ENCODE measurements at regions not wholly inside any gene's neighbourhood (a gene's known extent, or its start where the extent isn't known, plus 50 kb on each side); places are given as distances from the start of the nearest gene placed in this dataset.
"Not testable (repeated sequence)": the region's sequence is repeated elsewhere in the genome, so short reads cannot be mapped to it uniquely, and the experiment has no call there.

DNA sequence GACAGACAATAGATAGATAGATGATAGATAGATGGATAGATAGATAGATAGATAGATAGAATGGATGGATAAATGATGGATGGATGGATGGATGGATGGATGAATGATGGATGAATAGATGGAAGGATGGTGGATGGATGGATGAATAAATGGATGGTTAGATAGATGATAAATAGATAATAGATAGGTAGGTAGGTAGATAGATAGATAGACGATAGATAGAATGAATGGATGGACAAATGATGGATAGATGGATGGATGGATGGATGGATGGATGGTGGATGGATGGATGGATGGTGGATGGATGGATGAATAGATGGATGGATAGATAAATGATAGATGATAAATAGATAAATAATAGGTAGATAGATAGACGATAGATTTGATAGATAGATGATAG lies 287.4 kb downstream of the CRLF2 start:
- no peak overlapping the region for H3K4me3 ChIP-seq (ENCODE audit: low read depth in 1 of 2, low read length in 2 of 2)
- H3K9me3 ChIP-seq (ENCODE audit: control insufficient read depth in 2 of 2, insufficient read depth in 1 of 2, low read depth in 1 of 2, low read length in 1 of 2): peaks cover 0 to 6% of the 10 kb centered on the region in 2 donors
- no peak overlapping the region for H3K27ac ChIP-seq (ENCODE audit: low read depth in 2 of 2, low read length in 1 of 2)
- WGBS, 2 donors: 84 to 92% methylated on average over 2 of the region's 2 CpGs
- no peaks in the 10 kb centered on the region for H3K4me1 ChIP-seq (ENCODE audit: control insufficient read depth in 2 of 2, insufficient read depth in 2 of 2, low read length in 1 of 2)
- no peaks in the 10 kb centered on the region for H3K27me3 ChIP-seq (ENCODE audit: control insufficient read depth in 1 of 2, insufficient read depth in 2 of 2, low read length in 2 of 2)
- H3K36me3 ChIP-seq (ENCODE audit: control insufficient read depth in 2 of 2, insufficient read depth in 2 of 2, low read length in 1 of 2): no peaks in the 10 kb centered on the region

DNA sequence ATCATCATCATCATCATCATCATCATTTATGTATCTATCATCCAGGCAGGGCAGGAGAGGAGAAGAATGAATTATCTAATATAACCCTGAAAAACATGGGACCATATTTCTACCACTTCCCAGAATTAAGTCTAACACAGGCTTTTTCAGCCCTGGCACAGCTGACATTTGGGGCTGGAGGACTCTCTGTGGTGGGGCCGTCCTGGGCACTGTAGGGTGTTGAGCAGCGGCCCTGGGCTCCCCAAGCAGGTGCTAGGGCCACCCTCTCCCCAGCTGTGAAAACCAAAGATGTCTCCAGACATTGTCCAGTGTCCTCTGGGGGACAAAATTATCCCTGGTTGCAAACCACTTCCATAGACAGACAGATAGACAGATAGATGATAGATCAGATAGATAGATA lies 288.4 kb downstream of the CRLF2 start:
- WGBS, 2 donors: 43 to 69% methylated on average over 2 of the region's 2 CpGs
- peaks cover 0 to 7% of the 10 kb centered on the region in 2 donors for H3K9me3 ChIP-seq (ENCODE audit: control insufficient read depth in 2 of 2, insufficient read depth in 1 of 2, low read depth in 1 of 2, low read length in 1 of 2)

DNA sequence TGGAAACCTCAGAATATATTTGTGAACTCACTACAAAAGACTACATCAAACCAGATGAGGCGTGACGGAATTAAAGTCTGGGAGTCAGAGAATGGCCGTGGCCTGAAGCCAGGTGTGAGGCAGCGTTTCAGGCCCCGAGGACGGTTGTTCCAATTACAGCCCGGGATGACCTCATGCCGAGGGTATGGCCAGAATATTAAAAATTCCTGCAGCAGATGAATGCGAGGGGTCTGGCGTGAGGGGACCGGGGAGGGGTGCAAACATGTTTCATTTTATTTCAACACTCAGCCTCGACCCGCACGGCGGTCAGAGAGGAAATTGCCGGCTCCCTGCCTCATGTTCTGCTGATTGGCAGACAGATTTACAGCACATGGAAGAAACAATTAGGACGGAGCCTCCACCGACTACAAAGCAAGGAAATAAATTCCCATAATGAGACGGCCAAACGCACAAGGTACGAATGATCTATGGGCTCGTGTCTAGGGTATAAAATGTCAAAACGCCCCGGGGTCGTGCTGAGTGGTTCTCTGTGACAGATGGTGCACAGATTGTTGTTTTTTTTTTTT lies 289.7 kb downstream of the SHOX start:
- Histone ChIP-seq H3K4me3 (ENCODE audit: low read depth in 1 of 2, low read length in 2 of 2) (no peak overlapping the region), H3K9me3 (ENCODE audit: control insufficient read depth in 2 of 2, insufficient read depth in 1 of 2, low read depth in 1 of 2, low read length in 1 of 2) (peaks cover 0 to 3% of the 10 kb centered on the region in 2 donors), H3K36me3 (ENCODE audit: control insufficient read depth in 2 of 2, insufficient read depth in 2 of 2, low read length in 1 of 2) (no peaks in the 10 kb centered on the region), H3K4me1 (ENCODE audit: control insufficient read depth in 2 of 2, insufficient read depth in 2 of 2, low read length in 1 of 2) (no peaks in the 10 kb centered on the region), H3K27me3 (ENCODE audit: control insufficient read depth in 1 of 2, insufficient read depth in 2 of 2, low read length in 2 of 2) (no peaks in the 10 kb centered on the region), H3K27ac (ENCODE audit: low read depth in 2 of 2, low read length in 1 of 2) (no peak overlapping the region)
- 72 to 76% methylated on average over 25 of the region's 25 CpGs for WGBS, 2 donors

More for the DNA sequence above, 288.4 kb downstream of the CRLF2 start:
- Histone ChIP-seq H3K36me3 (ENCODE audit: control insufficient read depth in 2 of 2, insufficient read depth in 2 of 2, low read length in 1 of 2) (no peaks in the 10 kb centered on the region), H3K4me3 (ENCODE audit: low read depth in 1 of 2, low read length in 2 of 2) (no peak overlapping the region), H3K4me1 (ENCODE audit: control insufficient read depth in 2 of 2, insufficient read depth in 2 of 2, low read length in 1 of 2) (no peaks in the 10 kb centered on the region), H3K27ac (ENCODE audit: low read depth in 2 of 2, low read length in 1 of 2) (no peak overlapping the region), H3K27me3 (ENCODE audit: control insufficient read depth in 1 of 2, insufficient read depth in 2 of 2, low read length in 2 of 2) (no peaks in the 10 kb centered on the region)

DNA sequence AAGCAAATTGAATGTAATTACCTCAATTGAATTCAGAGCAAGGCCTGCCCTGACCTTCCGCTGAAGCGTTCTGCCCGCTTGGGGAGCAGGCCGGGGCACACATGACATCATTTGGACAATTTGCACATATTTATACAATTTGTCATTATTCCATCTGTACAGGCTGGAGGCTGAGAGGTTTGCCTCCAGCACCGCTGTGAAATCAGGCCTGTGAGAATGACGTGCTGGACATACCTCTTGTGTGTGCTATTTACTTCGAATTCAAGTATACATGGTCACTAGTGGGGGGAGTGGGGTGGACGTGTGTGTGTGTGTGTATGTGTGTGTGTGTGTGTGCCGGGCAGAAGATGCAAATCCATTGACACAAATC lies 285.6 kb downstream of the SHOX start:
- H3K9me3 ChIP-seq (ENCODE audit: control insufficient read depth in 2 of 2, insufficient read depth in 1 of 2, low read depth in 1 of 2, low read length in 1 of 2): peaks cover 0 to 3% of the 10 kb centered on the region in 2 donors
- 65 to 73% methylated on average over 9 of the region's 9 CpGs for WGBS, 2 donors

DNA sequence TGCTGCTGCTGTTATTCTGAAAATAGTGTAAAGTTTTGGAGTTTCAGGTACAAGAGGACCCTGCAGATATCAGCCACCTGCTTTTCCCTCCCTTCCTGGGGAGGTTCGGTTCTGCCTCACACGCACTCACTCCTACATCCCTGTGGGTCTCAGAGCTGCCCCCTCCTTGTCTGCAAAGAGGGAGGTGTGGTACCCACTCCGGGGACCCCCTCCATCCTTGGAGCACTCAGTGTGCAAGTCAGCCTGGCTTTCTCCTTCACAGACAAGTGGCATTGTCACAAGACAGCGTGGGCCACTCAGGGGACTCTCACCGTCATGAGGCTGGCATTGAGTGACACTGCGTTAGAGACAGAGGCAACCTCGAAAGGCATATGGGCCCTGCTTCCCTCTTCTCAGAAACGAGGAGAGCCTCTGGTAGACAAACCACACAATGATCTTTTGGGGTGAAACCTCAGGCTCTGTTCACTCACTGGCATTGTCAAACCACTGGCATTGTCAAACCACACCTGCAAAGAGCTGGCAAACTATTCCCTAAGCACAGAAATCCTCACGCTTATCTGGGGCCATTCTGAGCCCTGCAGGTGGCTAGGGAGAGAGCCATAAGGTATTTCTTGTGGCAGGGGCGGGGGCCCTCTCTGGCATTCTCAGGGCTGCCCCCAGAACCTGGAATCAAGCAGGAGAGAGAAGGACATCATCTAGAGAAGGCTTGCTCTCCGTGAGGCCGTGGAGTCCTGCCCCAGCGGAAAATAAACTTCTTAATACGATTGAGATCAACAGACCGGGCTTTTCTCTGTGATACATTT lies 285.0 kb downstream of the SHOX start:
- Histone ChIP-seq H3K36me3 (ENCODE audit: control insufficient read depth in 2 of 2, insufficient read depth in 2 of 2, low read length in 1 of 2) (no peaks in the 10 kb centered on the region), H3K4me3 (ENCODE audit: low read depth in 1 of 2, low read length in 2 of 2) (no peak overlapping the region), H3K4me1 (ENCODE audit: control insufficient read depth in 2 of 2, insufficient read depth in 2 of 2, low read length in 1 of 2) (no peaks in the 10 kb centered on the region), H3K27me3 (ENCODE audit: control insufficient read depth in 1 of 2, insufficient read depth in 2 of 2, low read length in 2 of 2) (no peaks in the 10 kb centered on the region), H3K9me3 (ENCODE audit: control insufficient read depth in 2 of 2, insufficient read depth in 1 of 2, low read depth in 1 of 2, low read length in 1 of 2) (peaks cover 0 to 3% of the 10 kb centered on the region in 2 donors), H3K27ac (ENCODE audit: low read depth in 2 of 2, low read length in 1 of 2) (no peak overlapping the region)
- 64 to 68% methylated on average over 15 of the region's 15 CpGs for WGBS, 2 donors

More for the DNA sequence above, 285.6 kb downstream of the SHOX start:
- H3K4me3 ChIP-seq (ENCODE audit: low read depth in 1 of 2, low read length in 2 of 2): no peak overlapping the region
- no peaks in the 10 kb centered on the region for H3K4me1 ChIP-seq (ENCODE audit: control insufficient read depth in 2 of 2, insufficient read depth in 2 of 2, low read length in 1 of 2)
- H3K27ac ChIP-seq (ENCODE audit: low read depth in 2 of 2, low read length in 1 of 2): no peak overlapping the region
- H3K36me3 ChIP-seq (ENCODE audit: control insufficient read depth in 2 of 2, insufficient read depth in 2 of 2, low read length in 1 of 2): no peaks in the 10 kb centered on the region
- no peaks in the 10 kb centered on the region for H3K27me3 ChIP-seq (ENCODE audit: control insufficient read depth in 1 of 2, insufficient read depth in 2 of 2, low read length in 2 of 2)

DNA sequence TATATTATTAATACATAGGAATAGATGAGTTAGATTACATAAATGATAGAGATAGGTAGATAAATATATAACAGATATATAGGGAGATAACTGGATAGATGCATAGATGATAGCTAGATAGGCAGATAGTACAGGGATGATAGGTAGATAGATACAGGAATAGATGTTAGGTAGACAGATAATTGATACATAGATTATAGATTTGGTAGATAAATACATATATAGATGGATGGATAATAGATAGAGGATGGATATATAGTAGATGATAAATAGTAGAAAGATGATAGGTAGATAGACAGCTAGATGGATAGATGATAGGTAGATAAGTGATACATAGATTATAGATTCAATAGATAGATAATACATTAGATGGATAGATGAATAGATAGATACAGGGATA lies 283.6 kb downstream of the SHOX start:
- Histone ChIP-seq H3K36me3 (ENCODE audit: control insufficient read depth in 2 of 2, insufficient read depth in 2 of 2, low read length in 1 of 2) (no peaks in the 10 kb centered on the region), H3K9me3 (ENCODE audit: control insufficient read depth in 2 of 2, insufficient read depth in 1 of 2, low read depth in 1 of 2, low read length in 1 of 2) (no peaks in the 10 kb centered on the region), H3K4me1 (ENCODE audit: control insufficient read depth in 2 of 2, insufficient read depth in 2 of 2, low read length in 1 of 2) (no peaks in the 10 kb centered on the region), H3K27ac (ENCODE audit: low read depth in 2 of 2, low read length in 1 of 2) (no peak overlapping the region), H3K27me3 (ENCODE audit: control insufficient read depth in 1 of 2, insufficient read depth in 2 of 2, low read length in 2 of 2) (no peaks in the 10 kb centered on the region), H3K4me3 (ENCODE audit: low read depth in 1 of 2, low read length in 2 of 2) (no peak overlapping the region)

DNA sequence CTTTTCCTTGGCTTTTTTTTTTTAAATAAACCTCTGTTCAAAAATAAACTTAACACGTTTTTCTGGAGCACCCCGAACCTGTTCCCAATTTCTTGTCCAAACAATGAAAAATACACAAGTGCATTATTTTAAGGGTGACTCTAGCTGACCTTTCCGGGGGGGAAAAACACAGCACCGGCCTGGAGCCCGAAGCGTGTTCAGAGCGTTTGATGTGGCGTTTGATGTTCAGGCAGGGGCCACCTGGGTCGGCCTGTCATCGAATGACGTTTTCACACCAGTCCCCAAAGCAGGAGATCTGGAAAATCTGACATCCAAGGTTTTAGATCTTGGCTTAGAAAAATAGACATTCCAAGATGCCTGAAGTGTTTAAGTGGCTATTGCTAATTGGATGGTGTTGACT lies 282.1 kb downstream of the SHOX start:
- no peak overlapping the region for H3K27ac ChIP-seq (ENCODE audit: low read depth in 2 of 2, low read length in 1 of 2)
- 50 to 58% methylated on average over 11 of the region's 11 CpGs for WGBS, 2 donors
- no peaks in the 10 kb centered on the region for H3K4me1 ChIP-seq (ENCODE audit: control insufficient read depth in 2 of 2, insufficient read depth in 2 of 2, low read length in 1 of 2)
- no peaks in the 10 kb centered on the region for H3K27me3 ChIP-seq (ENCODE audit: control insufficient read depth in 1 of 2, insufficient read depth in 2 of 2, low read length in 2 of 2)
- H3K9me3 ChIP-seq (ENCODE audit: control insufficient read depth in 2 of 2, insufficient read depth in 1 of 2, low read depth in 1 of 2, low read length in 1 of 2): peaks cover 2% of the 10 kb centered on the region in 2 donors
- H3K4me3 ChIP-seq (ENCODE audit: low read depth in 1 of 2, low read length in 2 of 2): no peak overlapping the region
- H3K36me3 ChIP-seq (ENCODE audit: control insufficient read depth in 2 of 2, insufficient read depth in 2 of 2, low read length in 1 of 2): no peaks in the 10 kb centered on the region

DNA sequence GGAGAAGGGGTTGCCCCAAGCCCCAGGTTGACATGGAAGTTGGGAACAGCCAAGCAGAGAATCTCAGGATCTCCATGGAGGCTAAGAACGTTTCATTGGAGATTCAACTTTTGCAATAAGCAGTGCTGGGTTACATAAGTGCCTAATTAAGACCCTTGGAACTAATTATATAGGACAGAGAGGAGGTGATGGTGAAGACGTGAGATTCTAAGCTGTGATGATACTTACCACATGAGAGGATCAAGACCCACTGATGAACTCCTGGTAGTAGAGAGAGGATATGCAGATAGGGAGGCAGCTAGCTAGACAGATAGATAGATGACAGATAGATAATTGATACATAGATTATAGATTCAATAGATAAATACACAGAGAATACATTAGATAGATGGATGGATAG lies 278.5 kb downstream of the SHOX start:
- 48 to 51% methylated on average over 2 of the region's 2 CpGs for WGBS, 2 donors
- H3K4me3 ChIP-seq (ENCODE audit: low read depth in 1 of 2, low read length in 2 of 2); H3K9me3 ChIP-seq (ENCODE audit: control insufficient read depth in 2 of 2, insufficient read depth in 1 of 2, low read depth in 1 of 2, low read length in 1 of 2); H3K36me3 ChIP-seq (ENCODE audit: control insufficient read depth in 2 of 2, insufficient read depth in 2 of 2, low read length in 1 of 2); H3K27ac ChIP-seq (ENCODE audit: low read depth in 2 of 2, low read length in 1 of 2); H3K27me3 ChIP-seq (ENCODE audit: control insufficient read depth in 1 of 2, insufficient read depth in 2 of 2, low read length in 2 of 2); H3K4me1 ChIP-seq (ENCODE audit: control insufficient read depth in 2 of 2, insufficient read depth in 2 of 2, low read length in 1 of 2): not testable (repeated sequence)

DNA sequence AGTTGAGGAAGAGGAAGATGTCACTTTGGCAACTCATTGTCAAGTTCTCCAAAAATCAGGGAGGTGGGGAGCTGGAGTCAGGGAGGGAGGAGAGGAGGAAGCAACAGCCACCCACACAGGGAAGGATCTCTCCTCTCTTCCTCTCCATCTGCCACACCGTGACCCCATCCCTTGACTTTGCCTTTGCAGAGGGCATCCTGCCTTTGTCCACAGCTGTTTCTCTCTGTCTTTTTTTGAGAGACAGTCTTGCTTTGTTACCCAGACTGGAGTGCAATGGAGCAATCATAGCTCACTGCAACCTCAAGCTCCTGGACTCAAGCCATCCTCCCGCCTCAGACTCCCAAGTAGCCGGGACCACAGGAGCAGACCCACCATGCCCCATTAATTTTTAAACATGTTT lies 276.0 kb downstream of the SHOX start:
- no peaks in the 10 kb centered on the region for H3K27me3 ChIP-seq (ENCODE audit: control insufficient read depth in 1 of 2, insufficient read depth in 2 of 2, low read length in 2 of 2)

More for the DNA sequence above, 276.0 kb downstream of the SHOX start:
- Histone ChIP-seq H3K4me3 (ENCODE audit: low read depth in 1 of 2, low read length in 2 of 2) (no peak overlapping the region), H3K4me1 (ENCODE audit: control insufficient read depth in 2 of 2, insufficient read depth in 2 of 2, low read length in 1 of 2) (no peaks in the 10 kb centered on the region), H3K36me3 (ENCODE audit: control insufficient read depth in 2 of 2, insufficient read depth in 2 of 2, low read length in 1 of 2) (no peaks in the 10 kb centered on the region), H3K27ac (ENCODE audit: low read depth in 2 of 2, low read length in 1 of 2) (no peak overlapping the region), H3K9me3 (ENCODE audit: control insufficient read depth in 2 of 2, insufficient read depth in 1 of 2, low read depth in 1 of 2, low read length in 1 of 2) (peaks cover 7% of the 10 kb centered on the region in 2 donors)
- 73 to 74% methylated on average over 3 of the region's 3 CpGs for WGBS, 2 donors
